ENCODE measurements at regions not wholly inside any gene's neighbourhood (a gene's known extent, or its start where the extent isn't known, plus 50 kb on each side); places are given as distances from the start of the nearest gene placed in this dataset.

GRCh38 chr9:93897075-93897970, 57.8 kb downstream of the BARX1 start:
- H3K27me3 ChIP-seq: no peaks in the 10 kb centered on the region
- no peak overlapping the region for H3K4me3 ChIP-seq (replicated peaks in 1 of 3)
- TF ChIP-seq, protein P1, sequence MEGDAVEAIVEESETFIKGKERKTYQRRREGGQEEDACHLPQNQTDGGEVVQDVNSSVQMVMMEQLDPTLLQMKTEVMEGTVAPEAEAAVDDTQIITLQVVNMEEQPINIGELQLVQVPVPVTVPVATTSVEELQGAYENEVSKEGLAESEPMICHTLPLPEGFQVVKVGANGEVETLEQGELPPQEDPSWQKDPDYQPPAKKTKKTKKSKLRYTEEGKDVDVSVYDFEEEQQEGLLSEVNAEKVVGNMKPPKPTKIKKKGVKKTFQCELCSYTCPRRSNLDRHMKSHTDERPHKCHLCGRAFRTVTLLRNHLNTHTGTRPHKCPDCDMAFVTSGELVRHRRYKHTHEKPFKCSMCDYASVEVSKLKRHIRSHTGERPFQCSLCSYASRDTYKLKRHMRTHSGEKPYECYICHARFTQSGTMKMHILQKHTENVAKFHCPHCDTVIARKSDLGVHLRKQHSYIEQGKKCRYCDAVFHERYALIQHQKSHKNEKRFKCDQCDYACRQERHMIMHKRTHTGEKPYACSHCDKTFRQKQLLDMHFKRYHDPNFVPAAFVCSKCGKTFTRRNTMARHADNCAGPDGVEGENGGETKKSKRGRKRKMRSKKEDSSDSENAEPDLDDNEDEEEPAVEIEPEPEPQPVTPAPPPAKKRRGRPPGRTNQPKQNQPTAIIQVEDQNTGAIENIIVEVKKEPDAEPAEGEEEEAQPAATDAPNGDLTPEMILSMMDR (IDR thresholded peaks at IDR 0.05): no peak
- no peak for TF ChIP-seq POLR2A (IDR thresholded peaks at IDR 0.05)
- intact Hi-C loops (cut with DNase I): no loop called here
- no peaks in the 10 kb centered on the region for H3K4me1 ChIP-seq
- no peak for DNase-seq
- no peak overlapping the region for H3K27ac ChIP-seq
- H3K36me3 ChIP-seq: no peaks in the 10 kb centered on the region
- WGBS, 2 donors: 90 to 93% methylated on average over 8 of the region's 8 CpGs
- no peaks in the 10 kb centered on the region for H3K9me3 ChIP-seq

- Histone ChIP-seq H3K9me3 (no peaks in the 10 kb centered on the region), H3K27me3 (no peaks in the 10 kb centered on the region), H3K27ac (no peak overlapping the region), H3K4me1 (no peaks in the 10 kb centered on the region), H3K4me3 (replicated peaks in 1 of 3) (no peak overlapping the region), H3K36me3 (no peaks in the 10 kb centered on the region)
- no peak for TF ChIP-seq POLR2A (IDR thresholded peaks at IDR 0.05)
- TF ChIP-seq, protein P1 (IDR thresholded peaks at IDR 0.05): no peak
- no peak for DNase-seq
- intact Hi-C loops (cut with DNase I): no loop called here
- 74 to 92% methylated on average over 6 to 8 of the region's 9 CpGs for WGBS, 2 donors
Observed at GRCh38 chr9:93896496-93897033, 58.6 kb downstream of the BARX1 start.

DNA sequence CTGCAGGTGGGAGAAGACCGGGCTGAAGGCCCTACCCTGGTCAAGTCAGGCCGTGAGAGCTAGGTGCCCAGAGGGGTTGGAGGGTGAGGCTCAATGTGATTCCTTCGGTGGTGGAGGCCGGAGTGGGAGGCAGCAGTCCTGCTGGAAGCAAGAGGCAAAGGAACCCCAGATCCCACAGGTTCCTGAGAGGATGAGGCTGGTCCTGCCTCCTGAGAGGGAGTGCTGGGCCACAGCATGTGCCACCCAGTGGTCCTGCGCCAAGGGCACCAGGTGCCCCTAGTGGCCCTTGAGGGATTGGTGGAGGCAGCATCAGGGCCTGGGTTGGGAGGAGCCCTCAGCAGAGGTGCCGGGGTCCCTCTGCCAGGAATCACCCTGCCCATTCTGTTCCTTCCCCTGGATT, 59.1 kb downstream of the BARX1 start:
- Histone ChIP-seq H3K9me3 (no peaks in the 10 kb centered on the region), H3K27ac (no peak overlapping the region), H3K4me3 (replicated peaks in 1 of 3) (no peak overlapping the region), H3K36me3 (no peaks in the 10 kb centered on the region), H3K4me1 (no peaks in the 10 kb centered on the region), H3K27me3 (no peaks in the 10 kb centered on the region)
- TF ChIP-seq, protein P1 (IDR thresholded peaks at IDR 0.05): no peak
- TF ChIP-seq POLR2A (IDR thresholded peaks at IDR 0.05): no peak
- intact Hi-C loops (cut with DNase I): no loop called here
- 94 to 100% methylated on average over 4 to 6 of the region's 6 CpGs for WGBS, 2 donors
- no peak for DNase-seq

- H3K4me3 ChIP-seq (replicated peaks in 1 of 3): no peak overlapping the region
- no peak for DNase-seq
- no peaks in the 10 kb centered on the region for H3K4me1 ChIP-seq
- no peaks in the 10 kb centered on the region for H3K36me3 ChIP-seq
- 73 to 75% methylated on average over 8 of the region's 8 CpGs for WGBS, 2 donors
- TF ChIP-seq, protein P1 (IDR thresholded peaks at IDR 0.05): no peak
- no peak for TF ChIP-seq POLR2A (IDR thresholded peaks at IDR 0.05)
- H3K9me3 ChIP-seq: no peaks in the 10 kb centered on the region
- intact Hi-C loops (cut with DNase I): no loop called here
- no peaks in the 10 kb centered on the region for H3K27me3 ChIP-seq
- no peak overlapping the region for H3K27ac ChIP-seq
Observed at GRCh38 chr9:93895535-93895934, 59.6 kb downstream of the BARX1 start.

GRCh38 chr9:93894691-93895079, 60.5 kb downstream of the BARX1 start:
- intact Hi-C loops (cut with DNase I): no loop called here
- Histone ChIP-seq H3K36me3 (no peaks in the 10 kb centered on the region), H3K9me3 (no peaks in the 10 kb centered on the region), H3K27me3 (no peaks in the 10 kb centered on the region), H3K4me3 (replicated peaks in 1 of 3) (no peak overlapping the region), H3K27ac (no peak overlapping the region), H3K4me1 (no peaks in the 10 kb centered on the region)
- TF ChIP-seq, protein P1 (IDR thresholded peaks at IDR 0.05): no peak
- no peak for TF ChIP-seq POLR2A (IDR thresholded peaks at IDR 0.05)
- no peak for DNase-seq
- WGBS, 2 donors: 88 to 89% methylated on average over 6 of the region's 6 CpGs

Data from thyroid gland (tissue), 4 donors.